GM19467 (cell line): ENCODE measurements at regions not wholly inside any gene's neighbourhood (a gene's known extent, or its start where the extent isn't known, plus 50 kb on each side); places are given as distances from the start of the nearest gene placed in this dataset.
"Not testable (repeated sequence)": the region's sequence is repeated elsewhere in the genome, so short reads cannot be mapped to it uniquely, and the experiment has no call there.

Source experiments
- ATAC-seq: cut with Tn5 transposase; IDR thresholded peaks from one replicate; pipeline ENCODE4 v1.9.1; 2021; ENCODE audit warnings: mild to moderate bottlenecking, moderate library complexity; ENCODE audit not compliant: unreplicated experiment

GRCh38 chr6:150733726-150734125 is 131.8 kb upstream of the MTHFD1L start:
- no peak for ATAC-seq

- no peak for ATAC-seq
These were observed 131.3 kb upstream of the MTHFD1L start for GRCh38 chr6:150734235-150734634.

- no peak for ATAC-seq
These were observed 130.1 kb upstream of the MTHFD1L start for GRCh38 chr6:150735341-150735851.

- ATAC-seq = no peak
These were observed 127.3 kb upstream of the MTHFD1L start for GRCh38 chr6:150738092-150738629.

- no peak for ATAC-seq
These were observed 125.7 kb upstream of the MTHFD1L start for GRCh38 chr6:150739711-150740349.

- no peak for ATAC-seq
These were observed 125.0 kb upstream of the MTHFD1L start for GRCh38 chr6:150740453-150740852.

GRCh38 chr6:150741633-150742200 is 123.8 kb upstream of the MTHFD1L start:
- no peak for ATAC-seq

GRCh38 chr6:150744522-150745260 is 120.8 kb upstream of the MTHFD1L start:
- no peak for ATAC-seq

- no peak for ATAC-seq
These were observed 119.6 kb upstream of the MTHFD1L start for GRCh38 chr6:150745896-150746295.

GRCh38 chr6:150747155-150747554 is 118.3 kb upstream of the MTHFD1L start:
- ATAC-seq = no peak

GRCh38 chr6:150749091-150749670 is 116.3 kb upstream of the MTHFD1L start:
- ATAC-seq = no peak

- no peak for ATAC-seq
These were observed 114.2 kb upstream of the MTHFD1L start for GRCh38 chr6:150751296-150751695.

GRCh38 chr6:150752409-150752808 is 113.1 kb upstream of the MTHFD1L start:
- no peak for ATAC-seq

- ATAC-seq = no peak
These were observed 112.0 kb upstream of the MTHFD1L start for GRCh38 chr6:150753371-150754064.

GRCh38 chr6:150755042-150755441 is 110.5 kb upstream of the MTHFD1L start:
- ATAC-seq = no peak

- ATAC-seq = no peak
These were observed 110.0 kb upstream of the MTHFD1L start for GRCh38 chr6:150755524-150755923.

- no peak for ATAC-seq
These were observed 109.3 kb upstream of the MTHFD1L start for GRCh38 chr6:150756173-150756572.

- not testable (repeated sequence) for ATAC-seq
These were observed 107.7 kb upstream of the MTHFD1L start for GRCh38 chr6:150757807-150758206.

GRCh38 chr6:150759483-150759882 is 106.0 kb upstream of the MTHFD1L start:
- ATAC-seq = no peak

- no peak for ATAC-seq
These were observed 103.7 kb upstream of the MTHFD1L start for GRCh38 chr6:150761771-150762170.
